ENCODE measurements at regions not wholly inside any gene's neighbourhood (a gene's known extent, or its start where the extent isn't known, plus 50 kb on each side); places are given as distances from the start of the nearest gene placed in this dataset.
"Not testable (repeated sequence)": the region's sequence is repeated elsewhere in the genome, so short reads cannot be mapped to it uniquely, and the experiment has no call there.

DNA sequence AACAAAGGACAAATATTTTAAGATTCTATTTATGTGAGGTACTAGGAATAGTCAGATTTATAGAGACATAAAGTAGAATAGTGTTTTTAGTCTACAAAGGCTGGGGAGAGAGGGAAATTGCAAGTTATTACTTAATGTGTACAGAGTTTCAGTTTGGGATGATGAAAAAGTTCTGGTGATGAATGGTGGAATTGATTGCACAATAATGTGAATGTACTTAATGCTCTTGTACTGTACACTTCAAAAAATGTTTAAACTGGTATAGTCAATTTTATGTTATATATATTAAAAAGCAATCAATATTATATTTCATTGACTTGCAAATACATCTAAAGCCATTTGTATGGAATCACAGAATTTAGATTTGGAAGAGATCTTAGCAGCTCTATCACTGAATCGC lies 213.4 kb downstream of the PPP1R3A start:
- DNase-seq, result no peak

DNA sequence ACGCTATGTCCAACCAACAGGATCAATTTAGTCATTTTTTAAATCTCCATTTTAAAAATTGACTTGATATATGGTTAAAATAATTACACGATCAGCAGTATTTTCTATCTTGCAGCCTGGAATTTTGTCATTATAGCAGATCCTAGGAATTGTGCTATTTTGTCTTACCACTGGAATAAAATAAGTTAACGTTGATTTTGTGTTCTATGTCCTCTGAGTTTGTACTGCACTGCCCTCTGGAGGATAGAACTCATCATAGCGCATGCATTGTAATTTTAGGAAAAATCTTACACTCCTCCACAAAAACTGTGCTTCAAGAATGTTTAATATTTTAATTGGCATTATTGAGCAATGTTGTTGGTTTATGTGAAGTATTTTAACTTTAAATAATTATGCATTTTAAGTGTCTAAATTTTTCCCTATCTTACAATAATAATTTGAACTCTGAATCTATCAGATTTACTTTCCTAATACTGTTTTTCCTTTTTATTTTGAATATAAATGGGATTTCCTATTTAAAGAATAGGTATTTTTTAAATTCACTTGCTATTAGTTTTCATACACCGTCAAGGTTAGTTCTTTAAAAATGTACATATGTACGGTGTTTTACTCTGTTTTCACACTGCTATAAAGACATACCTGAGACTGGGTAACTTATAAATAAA lies 220.1 kb downstream of the PPP1R3A start:
- no peak for DNase-seq

DNA sequence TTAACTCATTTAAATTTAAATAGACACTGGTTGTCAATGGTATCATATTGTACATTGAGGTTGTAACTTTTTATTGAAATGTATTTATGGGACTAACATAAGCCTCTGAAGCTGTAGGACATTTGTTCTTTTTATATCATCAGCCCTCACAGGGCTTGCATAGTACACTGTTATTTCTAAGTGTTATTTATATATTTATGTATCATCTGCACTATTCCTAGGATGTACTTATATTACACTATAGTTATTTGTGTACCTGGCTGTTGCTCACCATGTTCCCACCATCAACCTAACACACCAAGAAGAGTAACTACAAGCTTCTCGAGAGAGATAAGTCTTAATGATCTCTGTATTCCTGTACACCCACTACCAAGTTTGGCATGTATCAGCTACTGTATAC lies 224.7 kb downstream of the PPP1R3A start:
- no peak for DNase-seq

DNA sequence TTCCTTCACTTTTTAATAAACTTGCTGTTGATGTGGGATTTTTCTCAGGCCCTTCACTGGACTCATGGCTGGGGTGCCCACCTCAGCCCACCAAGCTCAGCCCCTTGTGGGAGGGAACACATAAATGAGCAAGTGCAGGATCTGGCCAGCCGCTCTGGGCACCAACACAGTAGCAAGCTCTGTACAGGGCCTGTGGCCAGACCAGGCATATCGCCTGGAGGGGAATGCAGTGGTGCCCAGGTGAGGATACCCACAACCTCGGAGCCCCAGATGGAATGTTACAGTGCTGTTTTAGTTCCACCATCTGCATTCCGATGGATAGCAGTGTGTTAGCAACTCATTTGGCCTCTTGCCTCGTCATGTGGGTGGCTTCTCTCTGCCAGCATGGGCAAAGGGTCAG lies 234.6 kb downstream of the PPP1R3A start:
- DNase-seq, result no peak

DNA sequence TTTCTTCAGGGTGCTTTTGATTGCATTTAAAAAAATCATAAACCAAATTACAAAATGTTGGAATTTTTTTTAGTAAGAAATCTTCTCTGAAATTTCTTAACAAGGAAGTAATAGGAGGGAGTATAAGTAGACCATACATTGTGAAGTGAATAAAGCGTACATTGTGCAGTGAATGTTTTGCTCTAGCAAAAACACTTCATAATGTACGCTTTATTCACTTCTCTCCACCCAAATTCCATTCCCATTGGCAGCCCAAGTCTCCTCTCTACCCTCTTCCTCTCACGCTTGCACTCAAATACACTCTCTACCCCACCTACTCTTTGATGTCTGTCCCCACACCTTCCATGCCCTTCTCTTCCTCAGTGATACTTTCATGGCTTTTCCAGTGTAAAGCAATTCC lies 241.0 kb downstream of the PPP1R3A start:
- DNase-seq, result no peak

DNA sequence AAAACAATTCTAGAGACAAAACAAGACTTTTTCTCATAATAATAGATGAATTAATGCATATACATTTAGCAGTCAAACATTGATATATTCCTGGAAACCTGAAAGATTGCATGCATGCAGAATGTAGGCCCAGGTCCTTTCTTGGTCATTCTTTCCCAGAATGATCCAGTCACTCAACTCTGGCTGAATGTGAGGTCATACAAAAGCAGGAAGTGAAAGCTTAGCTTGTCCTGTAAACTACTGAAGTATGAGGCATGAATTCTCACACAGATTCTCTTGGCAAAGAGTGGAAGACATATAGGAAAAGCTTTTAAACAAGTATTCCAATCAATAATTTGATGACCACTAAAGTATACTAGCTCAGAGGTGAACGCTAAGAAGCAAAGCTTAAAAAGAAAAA lies 253.9 kb downstream of the PPP1R3A start:
- DNase-seq, result no peak

DNA sequence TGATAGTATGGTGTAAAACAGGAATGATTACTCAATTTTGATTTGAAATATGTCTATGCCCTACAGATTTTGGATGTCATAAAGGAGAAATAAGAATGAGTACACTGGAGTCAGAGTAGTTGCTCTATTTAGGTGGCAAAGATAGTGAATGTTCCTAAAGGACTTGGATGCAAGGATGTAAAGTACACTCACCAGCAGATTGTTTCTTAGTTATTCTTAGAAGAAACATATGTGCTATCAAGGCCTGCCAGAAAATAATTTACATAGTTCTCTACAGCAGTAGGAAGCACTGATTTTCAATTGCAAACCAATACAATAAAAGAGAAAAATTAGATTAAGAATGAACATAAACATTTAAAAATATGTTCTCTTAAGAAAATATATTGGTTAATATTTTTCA lies 259.4 kb downstream of the PPP1R3A start:
- no peak for DNase-seq

DNA sequence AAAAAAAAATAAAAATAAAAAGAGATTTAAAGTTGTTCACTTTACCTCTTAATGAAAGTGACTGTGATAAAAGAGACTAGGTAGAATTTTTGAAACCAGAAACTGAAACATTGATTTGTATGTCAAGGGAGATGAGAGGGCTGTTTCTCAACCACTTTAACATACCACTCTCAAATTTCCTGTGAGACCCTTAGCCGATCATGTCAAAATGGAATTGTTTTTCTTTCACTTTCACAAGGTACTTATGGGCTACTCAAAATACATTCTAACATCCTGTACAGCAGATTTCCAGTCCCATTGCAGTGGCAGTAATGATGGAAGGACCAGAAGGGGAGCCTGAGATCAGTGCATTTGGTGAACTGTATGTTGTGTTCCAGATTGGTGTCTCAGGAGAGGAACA lies 261.2 kb downstream of the PPP1R3A start:
- DNase-seq, result no peak

DNA sequence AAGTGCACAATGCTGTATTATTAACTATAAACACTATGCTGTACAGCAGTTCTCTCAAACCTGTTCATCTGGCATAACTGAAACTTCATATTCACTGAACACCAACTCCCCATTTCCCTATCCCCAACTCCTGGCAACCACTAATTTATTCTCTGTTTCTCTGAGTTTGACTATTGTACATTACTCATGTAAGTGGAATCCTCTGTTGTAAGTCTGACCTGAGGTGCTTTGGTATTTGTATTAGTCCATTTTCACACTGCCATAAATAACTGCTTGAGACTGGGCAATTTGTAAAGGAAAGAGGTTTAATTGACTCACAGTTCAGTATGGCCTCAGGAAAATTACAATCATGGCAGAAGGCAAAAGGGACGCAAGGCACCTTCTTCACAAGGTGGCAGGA lies 266.3 kb downstream of the PPP1R3A start:
- DNase-seq, result no peak

DNA sequence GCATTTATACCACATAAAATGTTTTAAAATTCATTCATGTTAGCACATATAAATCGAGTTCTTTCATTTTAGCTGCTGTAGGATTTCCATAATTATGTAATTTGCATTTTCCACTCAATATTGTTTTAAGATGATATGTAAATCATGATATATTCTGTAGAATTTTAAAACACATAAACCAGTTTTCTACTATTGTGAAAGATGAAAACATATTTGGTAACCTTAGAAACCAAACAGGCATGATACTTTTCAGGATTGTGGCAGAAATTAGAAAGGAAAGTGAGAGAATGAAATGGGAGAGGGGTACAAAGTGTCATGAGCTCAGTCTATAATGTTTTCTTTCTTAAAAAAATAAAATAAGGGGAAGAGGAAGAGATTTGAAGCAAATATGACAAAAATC lies 269.3 kb downstream of the PPP1R3A start:
- no peak for DNase-seq

DNA sequence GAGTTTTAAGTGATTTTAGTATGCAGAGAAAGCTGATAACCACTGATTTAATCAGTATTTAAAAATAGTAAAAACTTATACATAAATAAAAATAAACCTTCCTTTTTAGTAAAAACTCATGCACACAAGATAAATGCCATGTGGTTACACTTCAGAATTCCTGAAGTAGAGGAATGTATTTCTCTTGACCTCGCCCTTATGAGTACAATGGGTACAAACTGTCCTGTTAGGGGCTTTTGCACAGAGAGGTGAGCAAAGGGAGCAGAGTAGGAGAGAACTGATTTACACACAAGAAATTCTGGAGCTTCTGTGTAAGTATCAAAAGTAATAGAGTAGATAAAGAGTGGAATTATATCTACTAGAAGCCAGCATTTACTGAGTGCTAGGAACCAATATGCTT lies 279.6 kb downstream of the PPP1R3A start:
- DNase-seq, result no peak

DNA sequence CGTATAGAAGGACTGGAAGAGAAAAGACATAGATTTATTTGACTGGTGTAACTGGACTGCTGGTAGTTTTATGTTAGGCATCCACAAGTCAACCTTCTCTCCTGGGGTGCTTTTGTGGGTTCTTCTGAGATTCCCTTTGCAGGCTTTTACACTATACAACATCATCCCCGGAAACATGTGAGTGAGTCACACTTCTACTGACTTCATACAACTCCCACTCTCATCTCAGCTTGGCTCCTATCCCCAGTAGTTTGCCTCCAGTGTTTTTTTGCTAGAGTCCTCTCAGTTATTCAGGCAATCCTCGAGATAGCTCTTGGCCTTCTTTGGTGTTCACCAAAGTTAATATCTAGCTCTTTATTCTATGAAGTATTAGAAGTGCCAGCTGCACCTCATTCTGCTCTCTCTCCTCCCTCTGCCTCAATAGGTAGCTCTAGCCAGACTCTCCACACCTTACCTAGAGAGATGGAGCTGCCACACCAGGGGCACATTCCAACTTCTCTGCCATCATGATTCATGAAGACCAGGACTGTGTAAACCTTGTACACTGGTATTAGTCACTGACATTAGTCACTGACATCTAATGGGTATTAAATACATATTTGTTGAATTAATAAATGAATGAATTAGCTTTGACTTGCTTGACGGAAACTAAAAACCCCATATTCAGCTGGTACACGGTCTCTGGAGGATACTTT lies 281.9 kb downstream of the PPP1R3A start:
- DNase-seq, result no peak

DNA sequence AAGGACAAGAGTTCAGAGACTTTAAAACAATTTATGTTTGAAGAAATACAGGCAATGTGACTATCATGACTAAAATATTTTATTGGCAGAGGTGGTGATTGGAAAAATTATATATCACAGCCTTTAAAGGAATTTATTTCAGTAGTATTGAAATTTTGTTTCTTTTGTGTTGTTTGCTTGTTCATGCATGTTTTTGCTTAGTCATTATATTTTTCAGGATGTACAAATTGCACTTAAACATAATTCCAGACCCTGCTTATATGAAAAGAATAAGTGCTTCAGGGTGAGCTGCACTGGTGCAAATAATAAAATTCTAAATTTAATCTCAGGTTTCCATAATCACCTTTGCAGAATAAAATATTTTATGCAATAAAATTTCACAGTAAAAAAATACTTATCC lies 283.3 kb downstream of the PPP1R3A start:
- no peak for DNase-seq

DNA sequence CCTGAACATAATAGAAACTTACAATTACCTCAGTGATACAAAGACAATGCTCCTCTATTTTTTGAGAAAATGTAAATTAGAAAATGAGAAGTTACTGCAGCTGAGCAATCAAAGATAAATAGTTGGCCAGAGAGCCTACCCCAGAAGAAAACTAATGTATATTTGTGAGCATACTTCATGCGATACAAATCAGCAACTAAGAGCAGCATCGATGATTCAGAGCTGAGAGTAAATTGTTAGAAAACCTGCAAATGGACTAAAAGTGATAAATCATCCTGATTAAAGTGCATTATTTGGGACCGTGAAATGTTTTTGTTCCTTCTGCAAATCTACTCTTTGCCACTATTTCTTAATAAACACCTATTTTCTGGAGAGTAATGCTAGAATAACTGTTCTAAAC lies 285.7 kb downstream of the PPP1R3A start:
- DNase-seq, result no peak

DNA sequence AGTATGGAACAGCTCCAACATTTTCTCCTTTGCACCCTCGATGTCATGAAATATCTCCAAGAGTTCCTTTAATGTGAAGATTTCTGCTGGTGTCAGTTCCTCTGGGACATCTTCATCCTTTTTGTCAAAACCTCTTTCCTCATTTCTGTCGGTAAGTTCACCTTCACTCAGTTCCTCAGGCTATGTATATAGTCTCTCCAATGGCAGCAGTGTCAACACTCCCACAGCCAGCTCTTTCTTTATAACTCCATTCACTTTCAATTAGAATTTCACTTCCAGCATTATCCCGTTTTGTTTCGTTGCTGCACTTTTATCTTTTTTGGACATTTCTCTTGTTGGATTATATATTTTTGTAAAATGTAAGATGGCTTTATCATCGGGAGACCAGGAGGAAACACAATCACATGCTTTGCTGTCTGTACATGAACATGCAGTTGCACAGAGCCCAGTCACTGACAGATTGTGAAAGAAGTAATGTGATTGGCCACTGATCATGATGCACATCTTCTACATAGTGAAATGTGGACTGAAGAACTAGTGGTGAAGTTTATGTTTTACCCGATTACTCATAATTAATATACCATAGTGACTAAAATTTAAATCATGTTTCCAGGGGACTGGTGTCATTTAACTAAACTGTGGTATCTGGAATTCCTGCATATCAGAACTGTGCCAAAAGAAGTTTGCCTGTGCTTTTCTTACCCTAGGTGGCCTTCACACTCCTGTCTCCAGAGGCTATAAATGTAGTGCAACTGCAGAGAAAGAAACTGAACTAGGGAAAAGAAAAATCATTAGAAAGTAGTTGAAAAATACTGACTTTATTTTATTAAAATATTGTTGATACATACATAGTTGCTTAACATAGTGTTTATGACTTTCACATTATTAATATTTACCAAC lies 289.6 kb downstream of the PPP1R3A start:
- DNase-seq, result no peak

DNA sequence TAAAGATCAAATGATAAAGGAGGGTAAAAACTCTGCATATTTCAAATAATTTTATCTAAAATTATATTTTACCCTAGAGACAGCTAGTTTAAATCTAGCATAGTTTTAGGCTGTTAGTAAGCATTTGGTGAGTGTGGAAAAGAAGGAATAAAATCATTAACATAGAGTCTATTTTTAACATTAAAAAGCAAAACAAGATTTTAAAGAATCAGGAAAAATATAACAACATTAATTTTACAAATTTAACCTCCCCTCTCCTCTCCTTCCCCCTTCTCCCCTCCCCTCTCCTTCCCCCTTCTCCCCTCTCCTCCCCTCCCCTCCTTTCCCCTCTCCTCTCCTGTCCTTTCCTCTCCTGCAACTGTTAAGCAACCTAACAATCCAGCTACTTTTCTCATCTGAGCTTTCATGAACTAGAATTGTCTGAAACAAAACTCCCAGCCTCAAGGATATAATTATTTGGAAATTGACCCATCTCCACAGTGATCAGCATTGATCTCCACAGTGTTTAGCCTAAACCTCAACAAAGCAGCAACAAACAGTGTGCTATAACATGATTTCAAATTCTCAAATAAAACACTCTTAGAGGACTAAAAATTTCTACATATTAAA lies 293.2 kb downstream of the PPP1R3A start:
- DNase-seq, result no peak

DNA sequence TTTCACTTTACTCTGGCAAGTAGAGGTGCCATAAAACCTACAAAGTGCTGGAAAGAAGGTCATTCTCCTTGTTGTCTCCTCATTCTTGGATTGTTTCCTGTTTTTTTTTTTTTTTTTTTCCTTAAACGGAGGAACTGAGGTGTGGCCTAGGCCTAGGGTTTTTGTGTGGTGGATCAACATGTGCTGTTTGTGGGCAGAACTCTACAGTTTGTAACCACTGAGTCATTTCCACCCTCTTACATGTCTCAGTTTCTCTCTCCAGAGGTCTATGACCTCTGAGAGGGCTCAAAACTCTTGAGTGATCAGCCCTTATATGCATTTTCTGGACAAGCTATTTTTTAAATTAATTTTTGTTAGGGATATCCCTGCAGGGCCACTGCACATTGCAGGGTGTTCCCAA lies 296.0 kb downstream of the PPP1R3A start:
- no peak for DNase-seq

DNA sequence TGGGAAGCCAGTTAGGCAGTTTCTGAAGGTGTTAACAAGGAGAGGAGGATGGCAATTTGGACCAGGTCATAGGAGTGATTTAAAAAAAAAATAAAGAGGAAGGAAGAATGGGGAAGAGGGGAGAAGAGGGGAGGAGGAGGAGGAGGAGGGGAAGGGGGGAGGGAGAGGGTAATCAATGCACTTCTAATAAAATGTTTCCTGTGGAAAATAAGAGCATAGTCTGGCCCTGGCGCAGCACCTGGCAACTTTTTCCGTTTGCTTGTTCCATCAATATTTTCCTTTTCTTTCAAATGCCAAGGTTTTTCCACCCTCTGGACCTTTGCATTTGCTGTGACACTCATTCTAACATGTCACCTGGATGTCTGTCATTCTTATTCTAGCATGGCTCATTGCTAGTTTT lies 308.2 kb downstream of the PPP1R3A start:
- DNase-seq, result no peak

DNA sequence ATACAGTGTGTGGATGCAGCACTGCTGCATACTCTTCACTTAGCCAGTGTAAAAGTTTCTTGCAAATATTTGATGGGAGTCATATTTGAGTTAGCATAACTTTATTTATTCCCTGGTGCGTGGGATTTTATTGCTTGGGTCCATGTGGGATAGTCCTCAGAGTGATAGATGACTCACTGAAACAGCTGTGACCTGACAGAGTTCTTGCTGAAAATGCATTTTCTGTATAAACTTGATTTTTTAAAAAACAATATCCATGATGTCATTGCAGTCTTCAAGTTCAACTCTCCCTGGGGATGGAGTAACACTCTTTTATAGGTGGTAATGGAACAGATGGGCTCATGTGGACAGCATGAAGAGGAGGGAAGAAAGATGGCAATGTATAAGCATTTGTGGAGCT lies 310.0 kb downstream of the PPP1R3A start:
- DNase-seq, result no peak

DNA sequence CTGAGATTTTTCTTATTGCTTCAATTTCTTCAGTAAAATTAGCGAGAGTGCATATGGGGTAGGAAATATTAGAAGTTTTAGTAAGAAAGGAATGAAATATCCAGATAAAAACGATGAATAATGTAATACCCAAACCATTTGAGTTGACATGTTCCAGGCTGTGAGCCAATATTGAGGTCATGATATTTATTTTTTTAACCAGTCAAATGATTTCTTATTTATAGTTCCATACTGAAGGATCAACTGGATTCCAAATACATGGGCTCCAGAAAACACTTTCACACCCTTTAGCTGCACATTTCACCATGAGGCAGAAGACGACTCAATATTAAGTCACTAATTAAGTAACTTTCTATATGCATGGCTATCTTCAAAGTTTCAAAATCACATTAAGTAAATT lies 312.5 kb downstream of the PPP1R3A start:
- no peak for DNase-seq

DNA sequence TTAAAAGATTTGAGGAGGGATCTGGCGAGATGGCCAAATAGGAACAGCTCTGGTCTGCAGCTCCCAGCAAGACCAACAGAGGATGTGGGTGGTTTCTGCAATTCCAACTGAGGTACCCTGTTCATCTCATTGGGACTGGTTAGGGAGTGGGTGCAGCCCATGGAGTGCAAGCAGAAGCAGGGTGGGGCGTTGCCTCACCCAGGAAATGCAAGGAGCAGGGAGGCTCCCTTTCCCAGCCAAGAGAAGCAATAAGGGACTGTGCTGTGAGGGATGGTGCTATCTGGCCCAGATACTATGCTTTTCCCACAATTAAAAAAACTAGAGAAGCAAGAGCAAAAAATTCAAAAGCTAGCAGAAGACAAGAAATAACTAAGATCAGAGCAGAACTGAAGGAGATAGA lies 318.4 kb downstream of the PPP1R3A start:
- DNase-seq, result not testable (repeated sequence)

DNA sequence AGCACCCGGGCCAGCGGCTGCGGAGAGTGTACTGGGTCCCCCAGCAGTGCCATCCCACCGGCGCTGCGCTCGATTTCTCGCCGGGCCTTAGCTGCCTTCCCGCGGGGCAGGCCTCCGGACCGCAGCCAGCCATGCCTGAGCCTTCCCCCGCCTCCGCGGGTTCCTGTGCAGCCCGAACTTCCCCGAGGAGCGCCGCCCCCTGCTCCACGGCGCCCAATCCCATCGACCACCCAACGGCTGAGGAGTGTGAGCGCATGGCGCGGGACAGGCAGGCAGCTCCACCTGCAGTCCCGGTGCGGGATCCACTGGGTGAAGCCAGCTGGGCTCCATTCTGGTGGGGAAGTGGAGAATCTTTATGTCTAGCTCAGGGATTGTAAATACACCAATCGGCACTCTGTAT lies 325.4 kb downstream of the PPP1R3A start:
- not testable (repeated sequence) for DNase-seq

DNA sequence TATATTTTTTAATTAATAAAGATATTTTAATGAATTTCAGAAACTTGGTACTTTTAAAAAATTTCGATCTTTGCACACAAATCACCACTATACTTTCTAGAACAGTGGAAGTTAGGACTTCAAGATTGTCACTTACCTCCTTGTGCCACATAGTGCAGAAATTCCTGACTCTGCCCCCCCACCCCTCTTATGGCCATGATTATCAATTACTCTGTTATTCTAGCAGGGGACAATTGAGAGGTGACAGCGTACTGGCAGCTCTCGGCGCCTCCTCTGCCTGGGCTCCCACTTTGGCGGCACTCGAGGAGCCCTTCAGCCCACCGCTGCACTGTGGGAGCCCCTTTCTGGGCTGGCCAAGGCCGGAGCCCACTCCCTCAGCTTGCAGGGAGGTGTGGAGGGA lies 325.9 kb downstream of the PPP1R3A start:
- DNase-seq, result not testable (repeated sequence)

DNA sequence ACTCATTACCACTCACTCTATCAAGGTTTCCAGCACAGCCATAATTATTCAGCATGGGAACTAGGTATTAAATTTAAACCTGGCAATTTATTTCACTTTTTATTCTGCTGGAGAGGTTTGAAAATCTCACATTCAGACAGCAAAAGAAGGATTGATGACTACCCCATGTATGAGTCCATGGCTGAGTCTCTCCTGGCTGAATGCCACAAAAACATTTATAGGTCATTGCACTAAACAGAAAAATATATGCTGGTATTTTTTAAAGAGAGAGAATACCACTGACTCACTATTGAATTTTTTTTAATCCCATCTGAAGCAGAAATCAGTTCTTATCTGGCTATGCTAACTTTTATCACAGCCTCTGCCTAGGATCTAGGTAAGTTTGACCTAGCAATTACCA lies 336.3 kb downstream of the PPP1R3A start:
- no peak for DNase-seq
